ENCODE measurements at regions not wholly inside any gene's neighbourhood (a gene's known extent, or its start where the extent isn't known, plus 50 kb on each side); places are given as distances from the start of the nearest gene placed in this dataset.
"Not testable (repeated sequence)": the region's sequence is repeated elsewhere in the genome, so short reads cannot be mapped to it uniquely, and the experiment has no call there.

- no peak overlapping the region for H3K27ac Mint-ChIP-seq
- H3K4me3 Mint-ChIP-seq: no peak overlapping the region
- no peak for ATAC-seq (replicated peaks)
- H3K9me3 Mint-ChIP-seq: peaks cover 3% of the 10 kb centered on the region
- H3K4me1 Mint-ChIP-seq: no peaks in the 10 kb centered on the region
- no peaks in the 10 kb centered on the region for H3K36me3 Mint-ChIP-seq (ENCODE audit: low read depth)
- peaks cover 5% of the 10 kb centered on the region for H3K27me3 Mint-ChIP-seq
These were observed 129.1 kb downstream of the TNFRSF21 start for GRCh38 chr6:47180633-47181032.

- Mint-ChIP-seq H3K4me1 (no peaks in the 10 kb centered on the region), H3K36me3 (ENCODE audit: low read depth) (no peaks in the 10 kb centered on the region), H3K27ac (no peak overlapping the region), H3K9me3 (peaks cover 3% of the 10 kb centered on the region), H3K27me3 (peaks cover 5% of the 10 kb centered on the region), H3K4me3 (no peak overlapping the region)
- no peak for ATAC-seq (replicated peaks)
These were observed 130.4 kb downstream of the TNFRSF21 start for GRCh38 chr6:47179286-47179685.

GRCh38 chr6:47175656-47176055 lies 133.5 kb upstream of the ADGRF1 start:
- Mint-ChIP-seq H3K4me3 (no peak overlapping the region), H3K4me1 (no peaks in the 10 kb centered on the region), H3K9me3 (peaks cover 3% of the 10 kb centered on the region), H3K27me3 (no peaks in the 10 kb centered on the region), H3K36me3 (ENCODE audit: low read depth) (no peaks in the 10 kb centered on the region), H3K27ac (no peak overlapping the region)
- ATAC-seq (replicated peaks): no peak

DNA sequence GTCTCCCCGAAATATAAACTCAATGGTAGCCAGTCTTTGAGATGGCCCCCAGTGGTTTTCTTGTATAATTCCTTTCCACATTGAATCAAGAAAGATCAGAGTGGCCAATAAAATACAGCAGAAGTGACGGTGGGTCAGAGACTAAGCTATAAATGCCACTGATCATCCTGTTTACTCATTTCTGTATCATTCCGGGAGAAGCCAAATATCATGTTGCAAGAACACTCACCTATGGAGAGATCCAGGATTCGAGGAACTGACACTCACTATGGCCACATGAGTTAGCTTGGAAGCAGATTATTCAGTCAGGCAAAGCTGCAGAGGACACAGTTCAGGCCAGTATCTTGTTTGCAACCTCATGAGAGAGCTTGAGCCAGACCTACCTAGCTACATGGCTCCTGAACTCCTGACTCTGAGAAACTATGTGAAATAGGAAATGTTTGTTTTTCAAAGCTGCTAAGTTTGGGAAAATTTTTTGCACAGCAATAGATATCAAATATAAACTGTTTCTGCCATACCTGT lies 132.4 kb upstream of the ADGRF1 start:
- Mint-ChIP-seq H3K4me1 (no peaks in the 10 kb centered on the region), H3K27ac (no peak overlapping the region), H3K4me3 (no peak overlapping the region), H3K9me3 (peaks cover 3% of the 10 kb centered on the region), H3K36me3 (ENCODE audit: low read depth) (no peaks in the 10 kb centered on the region), H3K27me3 (no peaks in the 10 kb centered on the region)
- no peak for ATAC-seq (replicated peaks)

GRCh38 chr6:47174063-47174462 lies 131.9 kb upstream of the ADGRF1 start:
- ATAC-seq (replicated peaks); H3K9me3 Mint-ChIP-seq; H3K4me3 Mint-ChIP-seq; H3K36me3 Mint-ChIP-seq (ENCODE audit: low read depth); H3K4me1 Mint-ChIP-seq; H3K27ac Mint-ChIP-seq; H3K27me3 Mint-ChIP-seq: not testable (repeated sequence)

DNA sequence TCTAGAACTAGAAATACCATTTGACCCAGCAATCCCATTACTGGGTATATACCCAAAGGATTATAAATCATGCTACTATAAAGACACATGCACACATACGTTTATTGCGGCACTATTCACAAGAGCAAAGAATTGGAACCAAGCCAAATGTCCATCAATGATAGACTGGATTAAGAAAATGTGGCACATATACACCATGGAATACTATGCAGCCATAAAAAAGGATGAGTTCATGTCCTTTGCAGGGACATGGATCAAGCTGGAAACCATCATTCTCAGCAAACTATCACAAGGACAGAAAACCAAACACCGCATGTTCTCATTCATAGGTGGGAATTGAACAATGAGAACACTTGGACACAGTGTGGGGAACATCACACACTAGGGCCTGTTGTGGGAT lies 131.0 kb upstream of the ADGRF1 start:
- not testable (repeated sequence) for H3K9me3 Mint-ChIP-seq; H3K4me1 Mint-ChIP-seq; H3K4me3 Mint-ChIP-seq; H3K27ac Mint-ChIP-seq; H3K36me3 Mint-ChIP-seq (ENCODE audit: low read depth); H3K27me3 Mint-ChIP-seq; ATAC-seq (replicated peaks)

DNA sequence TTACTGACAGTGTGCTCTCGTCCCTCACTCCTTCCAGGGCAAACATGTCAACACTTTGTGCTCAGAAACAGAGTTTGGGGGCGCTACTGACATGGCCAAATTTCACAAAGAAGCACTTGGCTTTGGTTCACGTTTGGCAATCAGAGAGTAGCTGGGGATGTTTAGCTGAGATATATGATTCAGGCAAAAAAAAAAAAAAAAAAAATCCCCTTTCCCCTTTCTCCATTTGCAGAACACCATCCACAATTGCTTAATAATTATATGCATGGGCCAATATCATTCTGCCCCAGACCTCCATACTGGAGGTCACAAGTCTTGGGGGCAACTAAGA lies 128.4 kb upstream of the ADGRF1 start:
- no peak overlapping the region for H3K4me3 Mint-ChIP-seq
- no peak overlapping the region for H3K27ac Mint-ChIP-seq
- no peaks in the 10 kb centered on the region for H3K4me1 Mint-ChIP-seq
- ATAC-seq (replicated peaks): no peak
- no peaks in the 10 kb centered on the region for H3K9me3 Mint-ChIP-seq
- no peaks in the 10 kb centered on the region for H3K27me3 Mint-ChIP-seq
- no peaks in the 10 kb centered on the region for H3K36me3 Mint-ChIP-seq (ENCODE audit: low read depth)

DNA sequence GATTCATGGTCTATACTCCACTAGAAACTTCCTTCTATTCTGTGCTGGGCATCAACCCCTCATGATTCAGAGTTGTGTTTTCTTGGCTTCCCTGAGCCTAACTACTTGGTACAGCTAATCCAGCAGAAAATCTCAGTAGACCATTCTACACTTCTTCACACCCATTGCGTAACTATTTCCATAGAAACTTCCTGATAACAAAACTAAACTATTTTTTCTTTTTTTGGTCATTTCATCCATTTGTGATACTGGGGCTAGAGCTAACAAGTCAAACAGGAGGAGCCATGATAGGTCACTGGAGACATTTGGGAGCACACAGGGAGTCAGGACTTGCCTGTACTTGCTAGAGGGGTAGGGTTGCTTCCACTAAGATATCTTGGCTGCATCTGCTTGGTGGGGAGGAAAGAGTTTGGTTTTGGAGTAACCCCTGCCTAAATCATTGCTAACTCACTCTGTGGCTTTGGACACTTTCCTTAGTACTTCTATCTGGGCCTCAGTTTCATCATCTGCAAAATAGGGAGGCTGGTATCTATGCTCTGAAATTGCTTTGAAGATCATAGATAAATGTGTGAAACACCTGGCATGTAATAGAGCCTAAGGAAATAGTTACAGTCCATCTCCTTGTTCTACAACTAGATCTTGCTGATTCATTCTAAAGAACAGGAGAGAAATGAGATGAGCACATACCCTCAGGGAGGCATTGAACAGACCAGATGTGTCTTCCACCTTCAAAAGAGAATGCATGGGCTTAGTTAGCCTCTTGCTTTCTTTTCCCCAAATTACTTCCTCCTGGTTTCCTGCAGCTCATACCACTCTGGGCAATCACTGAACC lies 127.9 kb upstream of the ADGRF1 start:
- Mint-ChIP-seq H3K9me3 (no peaks in the 10 kb centered on the region), H3K27ac (no peak overlapping the region), H3K4me3 (no peak overlapping the region), H3K36me3 (ENCODE audit: low read depth) (no peaks in the 10 kb centered on the region), H3K4me1 (no peaks in the 10 kb centered on the region), H3K27me3 (no peaks in the 10 kb centered on the region)
- ATAC-seq (replicated peaks): no peak

DNA sequence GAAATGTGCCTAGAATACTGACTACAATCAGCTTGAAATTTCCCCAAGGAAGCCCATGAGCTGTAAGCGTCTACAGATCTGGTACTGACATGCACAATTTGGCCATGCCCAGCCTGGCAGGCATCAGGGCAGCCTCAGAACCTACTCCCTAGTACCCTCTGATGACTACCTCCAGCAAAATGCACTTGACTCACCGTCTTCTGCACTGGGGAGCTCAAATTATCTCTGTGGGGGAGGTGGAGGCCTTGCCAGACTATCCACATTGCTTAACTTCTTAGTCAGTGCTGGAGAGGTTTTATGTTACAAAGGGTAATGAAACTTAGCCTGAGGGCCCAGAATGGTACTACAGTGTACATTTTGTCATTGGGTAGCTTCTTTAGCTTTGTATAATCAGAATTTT lies 126.0 kb upstream of the ADGRF1 start:
- H3K4me3 Mint-ChIP-seq: no peak overlapping the region
- H3K27me3 Mint-ChIP-seq: no peaks in the 10 kb centered on the region
- H3K4me1 Mint-ChIP-seq: no peaks in the 10 kb centered on the region
- ATAC-seq (replicated peaks): no peak
- H3K36me3 Mint-ChIP-seq (ENCODE audit: low read depth): no peaks in the 10 kb centered on the region
- no peaks in the 10 kb centered on the region for H3K9me3 Mint-ChIP-seq
- no peak overlapping the region for H3K27ac Mint-ChIP-seq

DNA sequence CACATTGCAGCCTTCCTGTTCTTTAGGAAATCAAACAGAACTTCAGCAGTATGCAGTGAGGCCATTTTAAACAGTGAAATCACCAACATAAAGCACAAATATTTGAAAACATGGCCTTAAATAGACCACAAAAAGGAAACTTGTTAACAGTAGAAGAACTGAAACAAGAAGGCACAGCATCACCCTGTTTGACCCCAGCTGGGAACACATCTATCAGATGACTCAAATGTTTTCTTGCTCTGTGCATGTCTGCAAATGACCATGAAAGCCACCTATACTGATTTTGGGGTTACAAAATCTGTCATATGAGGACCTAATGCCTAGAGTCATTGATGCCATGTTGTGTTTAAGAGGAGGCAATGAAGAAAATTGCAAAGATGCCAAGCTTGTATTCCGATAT lies 123.8 kb upstream of the ADGRF1 start:
- no peak for ATAC-seq (replicated peaks)
- H3K27me3 Mint-ChIP-seq: no peaks in the 10 kb centered on the region
- H3K27ac Mint-ChIP-seq: no peak overlapping the region
- H3K4me1 Mint-ChIP-seq: no peaks in the 10 kb centered on the region
- no peak overlapping the region for H3K4me3 Mint-ChIP-seq
- H3K9me3 Mint-ChIP-seq: no peaks in the 10 kb centered on the region
- H3K36me3 Mint-ChIP-seq (ENCODE audit: low read depth): no peaks in the 10 kb centered on the region

- Mint-ChIP-seq H3K4me1 (no peaks in the 10 kb centered on the region), H3K4me3 (no peak overlapping the region), H3K9me3 (no peaks in the 10 kb centered on the region), H3K36me3 (ENCODE audit: low read depth) (no peaks in the 10 kb centered on the region), H3K27ac (no peak overlapping the region), H3K27me3 (no peaks in the 10 kb centered on the region)
- no peak for ATAC-seq (replicated peaks)
These were observed 122.7 kb upstream of the ADGRF1 start for GRCh38 chr6:47164877-47165276.

GRCh38 chr6:47163536-47163935 lies 121.4 kb upstream of the ADGRF1 start:
- no peak overlapping the region for H3K4me3 Mint-ChIP-seq
- H3K9me3 Mint-ChIP-seq: no peaks in the 10 kb centered on the region
- no peaks in the 10 kb centered on the region for H3K36me3 Mint-ChIP-seq (ENCODE audit: low read depth)
- H3K27me3 Mint-ChIP-seq: peaks cover 3% of the 10 kb centered on the region
- ATAC-seq (replicated peaks): no peak
- H3K4me1 Mint-ChIP-seq: no peaks in the 10 kb centered on the region
- H3K27ac Mint-ChIP-seq: no peak overlapping the region

GRCh38 chr6:47162793-47163192 lies 120.7 kb upstream of the ADGRF1 start:
- Mint-ChIP-seq H3K4me1 (no peaks in the 10 kb centered on the region), H3K9me3 (no peaks in the 10 kb centered on the region), H3K4me3 (no peak overlapping the region), H3K27ac (no peak overlapping the region), H3K27me3 (peaks cover 3% of the 10 kb centered on the region), H3K36me3 (ENCODE audit: low read depth) (no peaks in the 10 kb centered on the region)
- ATAC-seq (replicated peaks): no peak

DNA sequence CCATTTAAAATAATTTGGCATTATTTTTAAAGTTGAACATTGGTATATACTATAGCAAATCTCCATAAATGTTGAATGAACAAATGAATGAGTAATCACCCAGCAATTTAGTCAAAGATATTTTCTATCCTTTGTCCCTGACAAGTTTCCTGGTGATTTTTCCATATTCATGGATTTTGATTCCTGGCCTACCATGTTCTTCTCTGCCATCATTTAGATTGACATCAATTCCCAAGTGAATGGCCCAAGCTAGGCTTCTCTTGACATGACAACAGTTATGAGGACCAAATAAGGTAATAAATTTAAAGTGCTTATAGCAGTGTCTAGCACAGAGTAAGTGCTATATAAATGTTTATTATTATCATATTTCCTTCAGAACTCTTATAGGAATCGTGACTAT lies 120.1 kb upstream of the ADGRF1 start:
- H3K27ac Mint-ChIP-seq: no peak overlapping the region
- no peak for ATAC-seq (replicated peaks)

DNA sequence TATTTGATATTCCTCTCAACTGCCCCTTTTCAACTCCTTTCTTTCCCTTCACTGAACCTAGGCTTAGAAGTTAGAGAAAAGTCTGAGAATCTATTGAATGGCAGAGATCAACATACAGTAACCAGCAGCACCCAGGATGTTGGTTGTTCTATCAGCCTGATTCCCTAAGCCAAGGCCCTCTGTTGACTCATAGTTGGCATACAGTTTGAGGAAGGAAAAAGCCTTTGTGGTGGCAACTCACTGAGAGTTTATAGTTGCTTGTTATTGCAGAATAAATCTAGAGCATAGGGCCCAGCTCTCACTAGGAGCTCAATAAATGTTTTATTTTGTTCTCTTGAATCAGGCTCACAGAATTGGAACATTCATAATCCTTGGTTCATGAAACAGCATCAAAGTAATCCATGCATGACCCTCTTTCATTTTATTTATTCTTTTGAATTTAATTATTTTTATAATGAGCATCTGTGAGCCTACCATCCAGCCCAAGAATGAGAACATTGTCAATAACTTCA lies 119.1 kb upstream of the ADGRF1 start:
- no peak for ATAC-seq (replicated peaks)
- no peaks in the 10 kb centered on the region for H3K36me3 Mint-ChIP-seq (ENCODE audit: low read depth)
- H3K27me3 Mint-ChIP-seq: peaks cover 3% of the 10 kb centered on the region
- H3K9me3 Mint-ChIP-seq: no peaks in the 10 kb centered on the region
- no peaks in the 10 kb centered on the region for H3K4me1 Mint-ChIP-seq
- H3K4me3 Mint-ChIP-seq: no peak overlapping the region
- no peak overlapping the region for H3K27ac Mint-ChIP-seq

More for the DNA sequence above, 120.1 kb upstream of the ADGRF1 start:
- no peak overlapping the region for H3K4me3 Mint-ChIP-seq
- no peaks in the 10 kb centered on the region for H3K4me1 Mint-ChIP-seq
- no peaks in the 10 kb centered on the region for H3K9me3 Mint-ChIP-seq
- peaks cover 3% of the 10 kb centered on the region for H3K27me3 Mint-ChIP-seq
- no peaks in the 10 kb centered on the region for H3K36me3 Mint-ChIP-seq (ENCODE audit: low read depth)
